ENCODE measurements at regions not wholly inside any gene's neighbourhood (a gene's known extent, or its start where the extent isn't known, plus 50 kb on each side); places are given as distances from the start of the nearest gene placed in this dataset.

DNA sequence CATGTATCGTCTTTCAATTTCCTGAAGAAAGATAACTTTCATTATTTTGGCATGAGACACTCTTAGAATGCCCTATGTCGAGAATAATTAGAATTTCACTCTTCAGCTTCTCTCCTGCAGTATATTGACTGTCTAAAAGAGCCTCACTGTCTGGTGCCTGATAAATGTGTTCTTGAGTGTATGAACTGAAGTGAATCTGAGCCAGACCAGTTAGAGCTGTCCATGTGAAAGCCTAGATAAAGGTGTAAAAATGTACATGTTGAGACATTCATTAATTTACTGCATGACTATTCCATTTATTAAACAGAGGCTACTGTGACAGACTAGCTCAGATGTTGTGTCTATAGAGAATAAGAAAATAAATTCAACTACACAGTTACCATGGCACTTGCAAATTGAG is 283.2 kb downstream of the PCDH18 start:
- DNase-seq, result no peak
- H3K27me3 ChIP-seq, result no peaks in the 10 kb centered on the region
- no peak overlapping the region for H3K27ac ChIP-seq
- TF ChIP-seq POLR2AphosphoS5 (IDR thresholded peaks at IDR 0.05) (no peak), POLR2A (IDR thresholded peaks at IDR 0.05) (no peak), EP300 (IDR thresholded peaks at IDR 0.05) (no peak)
- TF ChIP-seq, protein P1, sequence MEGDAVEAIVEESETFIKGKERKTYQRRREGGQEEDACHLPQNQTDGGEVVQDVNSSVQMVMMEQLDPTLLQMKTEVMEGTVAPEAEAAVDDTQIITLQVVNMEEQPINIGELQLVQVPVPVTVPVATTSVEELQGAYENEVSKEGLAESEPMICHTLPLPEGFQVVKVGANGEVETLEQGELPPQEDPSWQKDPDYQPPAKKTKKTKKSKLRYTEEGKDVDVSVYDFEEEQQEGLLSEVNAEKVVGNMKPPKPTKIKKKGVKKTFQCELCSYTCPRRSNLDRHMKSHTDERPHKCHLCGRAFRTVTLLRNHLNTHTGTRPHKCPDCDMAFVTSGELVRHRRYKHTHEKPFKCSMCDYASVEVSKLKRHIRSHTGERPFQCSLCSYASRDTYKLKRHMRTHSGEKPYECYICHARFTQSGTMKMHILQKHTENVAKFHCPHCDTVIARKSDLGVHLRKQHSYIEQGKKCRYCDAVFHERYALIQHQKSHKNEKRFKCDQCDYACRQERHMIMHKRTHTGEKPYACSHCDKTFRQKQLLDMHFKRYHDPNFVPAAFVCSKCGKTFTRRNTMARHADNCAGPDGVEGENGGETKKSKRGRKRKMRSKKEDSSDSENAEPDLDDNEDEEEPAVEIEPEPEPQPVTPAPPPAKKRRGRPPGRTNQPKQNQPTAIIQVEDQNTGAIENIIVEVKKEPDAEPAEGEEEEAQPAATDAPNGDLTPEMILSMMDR (IDR thresholded peaks at IDR 0.05), result no peak
- intact Hi-C loops (cut with DNase I), result no loop called here
- peaks cover 0 to 3% (median 0%) of the 10 kb centered on the region in 4 donors for H3K4me1 ChIP-seq
- 73 to 86% methylated on average over 2 of the region's 2 CpGs for WGBS, 2 donors
- H3K9me3 ChIP-seq, result no peaks in the 10 kb centered on the region
- no peak overlapping the region for H3K4me3 ChIP-seq
- H3K36me3 ChIP-seq, result no peaks in the 10 kb centered on the region

DNA sequence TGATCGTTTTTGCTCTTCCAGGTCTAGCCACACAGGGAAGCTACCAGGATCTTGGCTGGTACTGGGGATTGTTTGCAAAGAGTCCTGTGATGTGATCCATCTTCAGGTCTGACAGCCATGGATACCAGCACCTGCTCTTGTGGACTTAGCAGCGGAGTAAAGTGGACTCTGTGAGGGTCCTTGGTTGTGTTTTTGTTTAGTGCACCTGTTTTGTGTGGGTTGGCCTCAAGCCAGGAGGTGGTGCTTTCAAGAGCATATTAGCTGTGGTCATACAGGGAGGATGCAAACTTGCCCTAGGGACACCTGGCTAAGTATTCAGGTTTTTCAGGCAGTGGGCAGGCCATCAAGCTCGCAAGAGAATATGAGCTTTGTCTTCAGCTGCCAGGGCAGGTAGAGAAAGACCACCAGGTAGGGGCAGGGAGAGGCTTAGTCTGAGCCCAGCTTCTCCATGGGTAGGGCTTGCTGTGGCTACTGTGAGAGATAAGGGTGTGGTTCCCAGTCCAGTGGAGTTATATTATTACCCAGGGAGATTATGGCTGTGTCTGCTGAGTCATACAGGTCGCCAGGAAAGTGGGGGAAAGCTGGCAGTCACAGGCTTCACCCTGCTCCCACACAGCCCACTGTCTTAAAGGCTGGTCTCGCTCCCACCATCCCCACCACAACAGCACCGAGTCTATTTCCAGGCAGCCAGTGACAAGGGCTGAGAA is 293.7 kb downstream of the PCDH18 start:
- Histone ChIP-seq H3K27ac (no peak overlapping the region), H3K36me3 (no peaks in the 10 kb centered on the region), H3K4me3 (no peak overlapping the region), H3K9me3 (no peaks in the 10 kb centered on the region), H3K27me3 (no peaks in the 10 kb centered on the region), H3K4me1 (no peaks in the 10 kb centered on the region)
- no peak for DNase-seq
- 58 to 77% methylated on average over 6 of the region's 6 CpGs for WGBS, 2 donors
- intact Hi-C loops (cut with DNase I), result no loop called here
- TF ChIP-seq EP300 (IDR thresholded peaks at IDR 0.05), result no peak
- TF ChIP-seq POLR2AphosphoS5 (IDR thresholded peaks at IDR 0.05), result no peak
- no peak for TF ChIP-seq POLR2A (IDR thresholded peaks at IDR 0.05)
- TF ChIP-seq, protein P1 (IDR thresholded peaks at IDR 0.05), result no peak

DNA sequence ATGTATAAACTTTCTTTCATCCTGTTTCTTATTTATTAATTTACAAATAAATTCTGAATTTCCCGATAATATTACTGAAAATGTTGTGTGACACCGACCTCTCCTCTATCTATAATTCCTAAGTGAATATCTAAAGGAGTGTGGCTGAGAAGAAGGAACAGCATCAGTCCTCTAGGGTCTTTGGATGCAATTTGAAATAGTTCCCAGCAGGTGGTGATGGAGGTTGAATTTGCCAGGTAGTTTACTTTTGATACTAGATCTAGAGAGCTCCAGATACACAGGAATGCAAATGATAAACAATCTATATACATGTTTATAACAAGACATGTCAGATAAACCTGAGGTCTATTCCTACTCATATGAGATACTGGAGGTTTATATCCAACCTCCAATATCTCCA is 305.4 kb downstream of the PCDH18 start:
- Histone ChIP-seq H3K4me1 (no peaks in the 10 kb centered on the region), H3K4me3 (no peak overlapping the region), H3K27me3 (no peaks in the 10 kb centered on the region), H3K9me3 (peaks cover 0 to 3% (median 0%) of the 10 kb centered on the region in 4 donors), H3K27ac (no peak overlapping the region), H3K36me3 (no peaks in the 10 kb centered on the region)
- intact Hi-C loops (cut with DNase I), result no loop called here
- DNase-seq, result no peak
- TF ChIP-seq POLR2AphosphoS5 (IDR thresholded peaks at IDR 0.05), result no peak
- TF ChIP-seq EP300 (IDR thresholded peaks at IDR 0.05), result no peak
- TF ChIP-seq, protein P1 (IDR thresholded peaks at IDR 0.05), result no peak
- TF ChIP-seq POLR2A (IDR thresholded peaks at IDR 0.05), result no peak
- WGBS, 2 donors, result 60 to 73% methylated on average over 2 of the region's 2 CpGs

DNA sequence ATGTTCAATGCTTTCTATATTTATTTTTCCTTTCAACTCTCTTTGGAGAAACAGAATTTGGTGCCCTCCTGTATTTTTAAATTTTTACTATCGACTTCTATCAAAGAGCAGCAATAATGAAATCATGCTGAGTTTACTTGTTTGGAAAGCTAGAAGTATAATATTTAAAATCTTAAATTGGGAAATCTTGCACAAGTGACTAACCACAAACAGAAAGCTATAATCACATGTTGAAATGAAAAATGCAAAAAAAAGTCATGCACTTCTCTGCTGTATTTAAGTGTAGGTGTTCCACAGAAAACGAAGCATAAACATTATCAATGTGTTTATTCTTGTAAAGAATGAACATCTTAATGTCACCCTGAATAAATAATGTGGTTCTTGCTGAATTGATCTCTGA is 306.1 kb downstream of the PCDH18 start:
- 27 to 56% methylated on average over 2 of the region's 2 CpGs for WGBS, 2 donors
- intact Hi-C loops (cut with DNase I), result no loop called here

More for the DNA sequence above, 306.1 kb downstream of the PCDH18 start:
- Histone ChIP-seq H3K27ac (no peak overlapping the region), H3K27me3 (no peaks in the 10 kb centered on the region), H3K4me3 (no peak overlapping the region), H3K9me3 (peaks cover 0 to 3% (median 0%) of the 10 kb centered on the region in 4 donors), H3K4me1 (no peaks in the 10 kb centered on the region), H3K36me3 (no peaks in the 10 kb centered on the region)
- no peak for DNase-seq
- TF ChIP-seq POLR2AphosphoS5 (IDR thresholded peaks at IDR 0.05) (no peak), POLR2A (IDR thresholded peaks at IDR 0.05) (no peak), EP300 (IDR thresholded peaks at IDR 0.05) (no peak)
- TF ChIP-seq, protein P1 (IDR thresholded peaks at IDR 0.05), result no peak
